H1 (cell line): ENCODE measurements at regions not wholly inside any gene's neighbourhood (a gene's known extent, or its start where the extent isn't known, plus 50 kb on each side); places are given as distances from the start of the nearest gene placed in this dataset.

Source experiments
- CTCF ChIA-PET: fragments of 300-600 bp; sonication (Branson Sonifier 250); formaldehyde crosslinking; loops from one replicate; lab custom pipeline; 2021; ENCODE audit not compliant: partially characterized antibody; lab: Charles Lee
- POLR2A ChIA-PET: fragments of 300-600 bp; sonication (Branson Sonifier 250); formaldehyde crosslinking; loops from one replicate; lab custom pipeline; 2021; ENCODE audit warnings: inconsistent platforms; ENCODE audit not compliant: partially characterized antibody; lab: Charles Lee
- DNase-seq, 2 experiments: peaks; one replicate each; pipeline versions ENCODE4 v3.0.0 to v3.0.0-alpha.2; 2010 to 2022; ENCODE audit warnings: low spot score in 2 of 2, low read depth in 1 of 2, mixed read lengths in 1 of 2
- FAIRE-seq: peaks from 2 replicates; lab custom pipeline; 2011; peaks lifted over from hg19 to GRCh38; lab: Jason Lieb, UNC
- H2AFZ ChIP-seq: 2 replicates; pipeline ENCODE4 v1.8.1; 2012; ENCODE audit warnings: low read length, inconsistent platforms
- H2AK5ac ChIP-seq: 2 replicates; pipeline ENCODE4 v1.6.1; 2013; ENCODE audit warnings: low read depth, low read length
- H2BK120ac ChIP-seq: replicated peaks from 2 replicates; pipeline ENCODE3; 2013; ENCODE audit warnings: low read depth, low read length, inconsistent platforms
- H2BK12ac ChIP-seq: 2 replicates; pipeline ENCODE4 v1.6.1; 2013; ENCODE audit warnings: low read depth, low read length
- H2BK15ac ChIP-seq: 2 replicates; pipeline ENCODE4 v1.6.1; 2013; ENCODE audit warnings: low read length
- H2BK20ac ChIP-seq: 2 replicates; pipeline ENCODE4 v1.6.1; 2013; ENCODE audit warnings: low read length
- H2BK5ac ChIP-seq: 2 replicates; pipeline ENCODE4 v1.6.1; 2013; ENCODE audit warnings: low read depth, low read length
- H3K14ac ChIP-seq: 2 replicates; pipeline ENCODE4 v1.6.1; 2013; ENCODE audit warnings: inconsistent platforms; ENCODE audit not compliant: insufficient read length
- H3K18ac ChIP-seq: 2 replicates; pipeline ENCODE4 v1.6.1; 2013; ENCODE audit warnings: low read length; ENCODE audit errors: extremely low read depth
- H3K23ac ChIP-seq: 2 replicates; pipeline ENCODE4 v1.6.1; 2013; ENCODE audit warnings: inconsistent platforms; ENCODE audit not compliant: insufficient read length
- H3K23me2 ChIP-seq: 2 replicates; pipeline ENCODE4 v1.6.1; 2013; ENCODE audit warnings: low read depth, low read length
- H3K27ac ChIP-seq: 2 replicates; pipeline ENCODE4 v1.6.1; 2011; ENCODE audit warnings: low read depth, low read length, inconsistent platforms
- H3K27me3 ChIP-seq, 4 experiments: replicated peaks in 1 of 4; 1 replicate in 1 of 4; 2 replicates in 3 of 4; pipeline versions ENCODE4 v1.6.1 to v1.8.1; 2011 to 2013; ENCODE audit warnings: low read length in 3 of 4, mild to moderate bottlenecking in 3 of 4, inconsistent platforms in 2 of 4, mixed read lengths in 2 of 4, moderate library complexity in 1 of 4; ENCODE audit not compliant: control insufficient read depth in 3 of 4, insufficient read depth in 3 of 4; ENCODE audit errors: extremely low read depth in 1 of 4
- H3K36me3 ChIP-seq, 4 experiments: 2 replicates each; pipeline versions ENCODE4 v1.6.1 to v1.8.1; 2011 to 2013; ENCODE audit warnings: mild to moderate bottlenecking in 4 of 4, low read length in 3 of 4, moderate library complexity in 2 of 4, control low read depth in 1 of 4, inconsistent platforms in 1 of 4; ENCODE audit not compliant: insufficient read depth in 4 of 4, control insufficient read depth in 2 of 4
- H3K4ac ChIP-seq: replicated peaks from 2 replicates; pipeline ENCODE3; 2013; ENCODE audit warnings: low read length, low read depth, mixed read lengths, inconsistent platforms; ENCODE audit not compliant: insufficient read length
- H3K4me1 ChIP-seq, 4 experiments: replicated peaks in 1 of 4; 1 replicate in 1 of 4; 2 replicates in 3 of 4; pipeline versions ENCODE4 v1.6.1 to v1.8.1; 2011 to 2013; ENCODE audit warnings: low read length in 3 of 4, inconsistent platforms in 2 of 4, mixed read lengths in 1 of 4; ENCODE audit not compliant: insufficient read depth in 4 of 4, control insufficient read depth in 3 of 4
- H3K4me2 ChIP-seq, 2 experiments: 2 replicates each; pipeline versions ENCODE4 v1.6.1 to v1.8.1; 2011 to 2013; ENCODE audit warnings: low read depth in 2 of 2, low read length in 2 of 2, control low read depth in 1 of 2, inconsistent platforms in 1 of 2, mild to moderate bottlenecking in 1 of 2; ENCODE audit not compliant: insufficient read depth in 1 of 2
- H3K4me3 ChIP-seq, 4 experiments: fragments of 200-600, 300-600 bp in 1 of 4; sonication (generic), shearing (Covaris generic), sonication (Bioruptor Twin) in 1 of 4; 2 replicates each; pipeline versions ENCODE4 v1.5.1 to v1.8.1; 2011 to 2016; ENCODE audit warnings: low read length in 4 of 4, low read depth in 3 of 4, control low read depth in 2 of 4, inconsistent platforms in 2 of 4, mild to moderate bottlenecking in 2 of 4, mixed read lengths in 1 of 4, moderate library complexity in 1 of 4; ENCODE audit not compliant: insufficient read depth in 2 of 4; ENCODE audit errors: extremely low read depth in 1 of 4
- H3K56ac ChIP-seq: replicated peaks from 2 replicates; pipeline ENCODE3; 2013; ENCODE audit warnings: low read depth, mild to moderate bottlenecking, mixed read lengths, low read length, inconsistent platforms; ENCODE audit not compliant: insufficient read length
- H3K79me1 ChIP-seq: 2 replicates; pipeline ENCODE4 v1.6.1; 2013; ENCODE audit warnings: low read depth, low read length, control low read depth
- H3K79me2 ChIP-seq, 2 experiments: 2 replicates each; pipeline versions ENCODE4 v1.6.1 to v1.8.1; 2012 to 2013; ENCODE audit warnings: low read length in 2 of 2, mild to moderate bottlenecking in 2 of 2, inconsistent platforms in 1 of 2; ENCODE audit not compliant: insufficient read depth in 2 of 2, control insufficient read depth in 1 of 2
- H3K9ac ChIP-seq, 4 experiments: replicated peaks in 1 of 4; 1 replicate in 1 of 4; 2 replicates in 3 of 4; pipeline versions ENCODE4 v1.6.1 to v1.8.1; 2011 to 2013; ENCODE audit warnings: low read depth in 3 of 4, low read length in 3 of 4, control low read depth in 2 of 4, mild to moderate bottlenecking in 2 of 4, moderate library complexity in 2 of 4, inconsistent platforms in 1 of 4; ENCODE audit errors: extremely low read depth in 1 of 4
- H3K9me3 ChIP-seq, 2 experiments: 2 replicates each; pipeline versions ENCODE4 v1.6.1 to v1.8.1; 2012 to 2013; ENCODE audit warnings: mild to moderate bottlenecking in 2 of 2, moderate library complexity in 2 of 2, control low read depth in 1 of 2, inconsistent platforms in 1 of 2, low read depth in 1 of 2, low read length in 1 of 2, mixed read lengths in 1 of 2; ENCODE audit not compliant: insufficient read depth in 2 of 2
- H4K20me1 ChIP-seq, 2 experiments: replicated peaks in 1 of 2; 2 replicates each; pipeline versions ENCODE3 to v1.8.1; 2011 to 2013; ENCODE audit warnings: inconsistent platforms in 2 of 2, low read length in 2 of 2, mild to moderate bottlenecking in 1 of 2; ENCODE audit not compliant: insufficient read depth in 2 of 2, control insufficient read depth in 1 of 2
- H4K5ac ChIP-seq: 2 replicates; pipeline ENCODE4 v1.6.1; 2013; ENCODE audit warnings: low read length, low read depth, mixed read lengths, inconsistent platforms; ENCODE audit not compliant: insufficient read length
- H4K8ac ChIP-seq: 2 replicates; pipeline ENCODE4 v1.8.0; 2013; ENCODE audit warnings: mild to moderate bottlenecking, moderate library complexity, low read length, inconsistent platforms; ENCODE audit not compliant: insufficient read depth; ENCODE audit errors: extremely low read depth
- H4K91ac ChIP-seq: replicated peaks from 2 replicates; pipeline ENCODE3; 2013; ENCODE audit warnings: low read length, mixed read lengths, inconsistent platforms; ENCODE audit not compliant: insufficient read length
- ATF3 ChIP-seq: IDR thresholded peaks from 2 replicates; pipeline ENCODE4 v1.6.1; 2011; ENCODE audit warnings: low read depth, mild to moderate bottlenecking, low read length; ENCODE audit not compliant: insufficient read depth
- E2F6 ChIP-seq: IDR thresholded peaks from 2 replicates; pipeline ENCODE4 v1.6.1; 2012; ENCODE audit warnings: inconsistent platforms
- KDM1A ChIP-seq: fragments of 200-600, 300-600 bp; sonication (generic); IDR thresholded peaks from 2 replicates; pipeline ENCODE4 v1.7.1; 2016; ENCODE audit warnings: mild to moderate bottlenecking, low read length, borderline replicate concordance
- KDM4A ChIP-seq: IDR thresholded peaks from one replicate; pipeline ENCODE4 v1.7.1; 2012; ENCODE audit warnings: low read depth, mild to moderate bottlenecking, moderate library complexity, low read length, inconsistent platforms; ENCODE audit not compliant: severe bottlenecking
- RAD21 ChIP-seq, 2 experiments: IDR thresholded peaks in 1 of 2; conservative IDR thresholded peaks in 1 of 2; 2 replicates each; pipeline ENCODE4 v1.6.1; 2011; ENCODE audit warnings: low read depth in 2 of 2, low read length in 2 of 2, improper control_type of control experiment in 1 of 2, inconsistent platforms in 1 of 2, mild to moderate bottlenecking in 1 of 2, moderate library complexity in 1 of 2
- RNF2 ChIP-seq: fragments of 200-900, 300-1000 bp; sonication (generic); IDR thresholded peaks from 2 replicates; pipeline ENCODE4 v1.7.1; 2016; ENCODE audit warnings: borderline replicate concordance, low read depth, mild to moderate bottlenecking, antibody characterized with exemption, low read length; ENCODE audit not compliant: poor library complexity, severe bottlenecking; ENCODE audit errors: missing control alignments
- SIRT6 ChIP-seq: IDR thresholded peaks from one replicate; pipeline ENCODE4 v1.7.1; 2012; ENCODE audit warnings: low read length, inconsistent platforms
- SP4 ChIP-seq: IDR thresholded peaks from 2 replicates; pipeline ENCODE4 v1.6.1; 2012; ENCODE audit warnings: low read length, inconsistent platforms
- TCF12 ChIP-seq: IDR thresholded peaks from 2 replicates; pipeline ENCODE4 v1.6.1; 2011; ENCODE audit warnings: low read depth, mild to moderate bottlenecking, low read length
- WGBS, 2 experiments: shearing (Covaris generic) in 1 of 2; methylation state at CpG; one replicate each; pipeline versions ENCODE4 v1.1.6 to v1.1.7; 2013 to 2015; ENCODE audit warnings: low lambda C conversion rate in 2 of 2, mixed read lengths in 2 of 2, inconsistent platforms in 1 of 2, low coverage in 1 of 2, missing lambda C conversion rate in 1 of 2; ENCODE audit not compliant: insufficient replicate concordance in 2 of 2, insufficient coverage in 1 of 2, insufficient read length in 1 of 2; ENCODE audit errors: extremely low coverage in 1 of 2, missing lambda C conversion rate in 1 of 2; 5-methylcytosine and 5-hydroxymethylcytosine counted together

GRCh38 chr18:10316778-10317177 is 137.7 kb upstream of the APCDD1 start:
- Histone ChIP-seq H3K18ac (0 out of 2 replicates have a peak overlapping the region, but pooled peaks have one; percentile 42), H3K79me1 (no peaks in the 10 kb centered on the region), H4K20me1 (no peaks in the 10 kb centered on the region), H2BK20ac (peak overlapping the region; percentile 37; the same call in 1 of the 2 replicates), H2BK12ac (peak overlapping the region; percentile 41; the same call in 1 of the 2 replicates), H2BK120ac (peak overlapping the region; percentile 17), H4K91ac (peak overlapping the region; percentile 86), H2BK15ac (no peak overlapping the region; the same call in 1 of the 2 replicates), H3K9me3 (0 out of 4 replicates have a peak, but pooled peaks cover 0 to 2% of the 10 kb centered on the region in 2 experiments), H4K5ac (peak overlapping the region; percentile 18), H3K79me2 (no peaks in the 10 kb centered on the region), H3K9ac (no peak overlapping the region), H3K4ac (peak overlapping the region; percentile 6), H2AFZ (peak overlapping the region; percentile 81; the same call in 1 of the 2 replicates), H3K14ac (no peak overlapping the region), H4K8ac (no peak overlapping the region), H3K23me2 (no peaks in the 10 kb centered on the region), H3K36me3 (no peaks in the 10 kb centered on the region), H2BK5ac (peak overlapping the region; percentile 12; the same call in 1 of the 2 replicates), H3K27me3 (no peaks in the 10 kb centered on the region; a peak in 1 of 7 replicates), H3K4me1 (peaks cover 6 to 8% (median 6%) of the 10 kb centered on the region in 4 experiments; a peak in 6 of 7 replicates), H2AK5ac (0 out of 2 replicates have a peak overlapping the region, but pooled peaks have one; percentile 71), H3K4me3 (no peak overlapping the region), H3K27ac (no peak overlapping the region), H3K23ac (no peak overlapping the region), H3K56ac (no peak overlapping the region), H3K4me2 (no peak overlapping the region)
- ChIA-PET CTCF (no interaction called here), POLR2A (no interaction called here)
- FAIRE-seq = no peak
- DNase-seq = no peak
- WGBS, 2 experiments = 93% methylated on average over 7 of the region's 7 CpGs; no CpG with 5 or more reads in 1 of the 2 experiments
- TF ChIP-seq SP4 = no peak
- no peak for TF ChIP-seq RNF2
- TF ChIP-seq SIRT6 = no peak
- TF ChIP-seq ATF3 = no peak
- no peak for TF ChIP-seq E2F6
- TF ChIP-seq KDM1A = no peak
- no peak for TF ChIP-seq KDM4A
- TF ChIP-seq TCF12 = no peak
- no peak for TF ChIP-seq RAD21 (IDR thresholded peaks at IDR 0.05 in 1 of 2, conservative IDR thresholded peaks at IDR 0.05 in 1 of 2; ENCODE audit: low read depth in 2 of 2, low read length in 2 of 2)
